ENCODE measurements at regions not wholly inside any gene's neighbourhood (a gene's known extent, or its start where the extent isn't known, plus 50 kb on each side); places are given as distances from the start of the nearest gene placed in this dataset.

- no peaks in the 10 kb centered on the region for H3K36me3 ChIP-seq
- no peaks in the 10 kb centered on the region for H3K9me3 ChIP-seq
- H3K27me3 ChIP-seq = no peaks in the 10 kb centered on the region
- TF ChIP-seq EP300 (IDR thresholded peaks at IDR 0.05) (no peak), POLR2A (IDR thresholded peaks at IDR 0.05) (no peak), POLR2AphosphoS5 (IDR thresholded peaks at IDR 0.05) (no peak), CTCF (IDR thresholded peaks at IDR 0.05) (no peak)
- 60 to 62% methylated on average over 5 to 6 of the region's 6 CpGs for WGBS, 2 donors
- H3K4me1 ChIP-seq = peaks cover 0 to 3% (median 1%) of the 10 kb centered on the region in 4 donors
- no peak for ATAC-seq (ENCODE audit: low FRiP score in 2 of 2)
- H3K27ac ChIP-seq = no peak overlapping the region
- DNase-seq = no peak
- H3K4me3 ChIP-seq = no peak overlapping the region
Measured at GRCh38 chr6:14664112-14664601, 546.6 kb downstream of the CD83 start.

- WGBS, 2 donors = 71 to 78% methylated on average over 11 of the region's 11 CpGs
- H3K27ac ChIP-seq = no peak overlapping the region
- no peaks in the 10 kb centered on the region for H3K9me3 ChIP-seq
- no peak overlapping the region for H3K4me3 ChIP-seq
- TF ChIP-seq POLR2AphosphoS5 (IDR thresholded peaks at IDR 0.05) = no peak
- no peak for TF ChIP-seq CTCF (IDR thresholded peaks at IDR 0.05)
- no peak for TF ChIP-seq EP300 (IDR thresholded peaks at IDR 0.05)
- no peak for TF ChIP-seq POLR2A (IDR thresholded peaks at IDR 0.05)
- no peaks in the 10 kb centered on the region for H3K27me3 ChIP-seq
- no peaks in the 10 kb centered on the region for H3K36me3 ChIP-seq
- no peak for ATAC-seq (ENCODE audit: low FRiP score in 2 of 2)
- H3K4me1 ChIP-seq = no peaks in the 10 kb centered on the region
- no peak for DNase-seq
Measured at GRCh38 chr6:14664621-14665315, 547.2 kb downstream of the CD83 start.

GRCh38 chr6:14665827-14666724 lies 548.5 kb downstream of the CD83 start:
- Histone ChIP-seq H3K27ac (no peak overlapping the region), H3K4me1 (no peaks in the 10 kb centered on the region), H3K27me3 (no peaks in the 10 kb centered on the region), H3K9me3 (no peaks in the 10 kb centered on the region), H3K36me3 (no peaks in the 10 kb centered on the region), H3K4me3 (no peak overlapping the region)
- peak in 1 of 2 donors; percentile 76 for DNase-seq
- WGBS, 2 donors = 66 to 70% methylated on average over 11 of the region's 11 CpGs
- peak in 1 of 2 donors; percentile 84 for ATAC-seq (ENCODE audit: low FRiP score in 2 of 2)
- peak; percentile 17 to 35 for TF ChIP-seq POLR2AphosphoS5 (IDR thresholded peaks at IDR 0.05)
- TF ChIP-seq POLR2A (IDR thresholded peaks at IDR 0.05) = no peak
- no peak for TF ChIP-seq EP300 (IDR thresholded peaks at IDR 0.05)
- no peak for TF ChIP-seq CTCF (IDR thresholded peaks at IDR 0.05)

- Histone ChIP-seq H3K4me3 (no peak overlapping the region), H3K36me3 (no peaks in the 10 kb centered on the region), H3K4me1 (no peaks in the 10 kb centered on the region), H3K27me3 (no peaks in the 10 kb centered on the region), H3K27ac (no peak overlapping the region), H3K9me3 (no peaks in the 10 kb centered on the region)
- DNase-seq (no peak), ATAC-seq (ENCODE audit: low FRiP score in 2 of 2) (no peak)
- WGBS, 2 donors = 83 to 92% methylated on average over 7 of the region's 7 CpGs
- no peak for TF ChIP-seq POLR2AphosphoS5 (IDR thresholded peaks at IDR 0.05)
- TF ChIP-seq EP300 (IDR thresholded peaks at IDR 0.05) = no peak
- no peak for TF ChIP-seq CTCF (IDR thresholded peaks at IDR 0.05)
- no peak for TF ChIP-seq POLR2A (IDR thresholded peaks at IDR 0.05)
Measured at GRCh38 chr6:14670806-14671205, 553.2 kb downstream of the CD83 start.

Data from upper lobe of left lung (tissue), 6 donors.